ENCODE measurements at regions not wholly inside any gene's neighbourhood (a gene's known extent, or its start where the extent isn't known, plus 50 kb on each side); places are given as distances from the start of the nearest gene placed in this dataset.
"Not testable (repeated sequence)": the region's sequence is repeated elsewhere in the genome, so short reads cannot be mapped to it uniquely, and the experiment has no call there.

DNA sequence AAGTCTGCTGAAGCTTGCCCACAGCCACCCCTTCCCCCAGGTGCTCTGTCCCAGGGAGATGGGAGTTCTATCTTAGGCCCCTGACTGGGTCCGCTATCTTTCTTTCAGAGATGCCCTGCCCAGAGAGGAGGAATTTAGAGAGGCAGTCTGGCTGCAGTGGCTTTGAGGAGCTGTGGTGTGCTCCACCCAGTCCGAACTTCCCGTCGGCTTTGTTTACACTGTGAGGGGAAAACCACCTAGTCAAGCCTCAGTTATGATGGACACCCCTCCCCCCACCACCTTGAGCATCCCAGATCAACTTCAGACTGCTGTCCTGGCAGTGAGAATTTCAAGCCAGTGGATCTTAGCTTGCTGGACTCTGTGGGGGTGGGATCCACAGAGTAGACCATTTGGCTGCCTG lies 118.3 kb upstream of the ZEB2 start:
- in situ Hi-C loops (cut with MboI; ENCODE audit: low sequenced_read_pairs), result not testable (repeated sequence)

DNA sequence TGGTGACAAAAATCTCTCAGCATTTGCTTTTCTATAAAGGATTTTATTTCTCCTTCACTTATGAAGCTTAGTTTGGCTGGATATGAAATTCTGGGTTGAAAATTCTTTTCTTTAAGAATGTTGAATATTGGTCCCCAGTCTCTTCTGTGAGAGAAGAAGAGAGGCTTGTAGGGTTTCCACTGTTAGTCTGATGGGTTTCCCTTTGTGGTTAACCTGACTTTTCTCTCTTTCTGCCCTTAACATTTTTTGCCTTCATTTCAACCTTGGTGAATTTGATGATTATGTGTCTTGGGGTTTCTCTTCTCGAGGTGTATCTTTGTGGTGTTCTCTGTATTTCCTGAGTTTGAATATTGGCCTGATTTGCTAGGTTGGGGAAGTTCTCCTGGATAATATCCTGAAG lies 116.9 kb upstream of the ZEB2 start:
- in situ Hi-C loops (cut with MboI; ENCODE audit: low sequenced_read_pairs), result not testable (repeated sequence)

DNA sequence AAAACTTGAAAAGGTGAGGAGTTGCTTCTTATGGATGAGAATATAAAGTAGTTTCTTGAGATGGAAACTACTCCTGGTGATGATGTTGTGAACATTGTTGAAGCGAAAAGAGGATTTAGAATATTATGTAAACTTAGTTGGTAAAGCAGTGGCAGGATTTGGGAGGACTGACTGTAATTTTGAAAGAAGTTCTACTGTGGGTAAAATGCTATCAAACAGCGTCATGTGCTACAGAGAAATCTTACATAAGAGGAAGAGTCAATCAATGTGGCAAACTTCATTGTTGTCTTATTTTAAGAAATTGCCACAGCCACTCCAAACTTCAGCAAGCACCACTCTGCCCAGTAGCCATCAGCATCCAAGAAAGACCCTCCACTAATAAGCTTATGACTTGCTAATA lies 112.9 kb upstream of the ZEB2 start:
- in situ Hi-C loops (cut with MboI; ENCODE audit: low sequenced_read_pairs), result no loop called here

DNA sequence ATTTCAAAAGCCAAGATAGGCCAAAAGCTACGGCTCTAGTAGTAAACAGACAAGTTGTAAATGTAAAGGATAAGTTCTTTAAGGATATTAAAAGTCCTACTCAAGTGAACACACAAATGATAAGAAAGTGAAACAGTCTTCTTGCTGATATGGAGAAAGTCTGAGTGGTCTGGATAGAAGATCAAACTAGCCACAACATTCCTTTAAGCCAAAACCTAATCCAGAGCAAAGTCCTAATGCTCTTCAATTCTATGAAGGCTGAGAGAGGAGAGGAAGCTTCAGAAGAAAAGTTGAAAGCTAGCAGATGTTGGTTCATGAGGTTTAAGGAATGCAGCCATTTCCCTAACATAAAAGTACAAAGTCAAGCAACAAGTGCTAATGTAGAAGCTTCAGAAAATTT lies 111.7 kb upstream of the ZEB2 start:
- in situ Hi-C loops (cut with MboI; ENCODE audit: low sequenced_read_pairs), result no loop called here

DNA sequence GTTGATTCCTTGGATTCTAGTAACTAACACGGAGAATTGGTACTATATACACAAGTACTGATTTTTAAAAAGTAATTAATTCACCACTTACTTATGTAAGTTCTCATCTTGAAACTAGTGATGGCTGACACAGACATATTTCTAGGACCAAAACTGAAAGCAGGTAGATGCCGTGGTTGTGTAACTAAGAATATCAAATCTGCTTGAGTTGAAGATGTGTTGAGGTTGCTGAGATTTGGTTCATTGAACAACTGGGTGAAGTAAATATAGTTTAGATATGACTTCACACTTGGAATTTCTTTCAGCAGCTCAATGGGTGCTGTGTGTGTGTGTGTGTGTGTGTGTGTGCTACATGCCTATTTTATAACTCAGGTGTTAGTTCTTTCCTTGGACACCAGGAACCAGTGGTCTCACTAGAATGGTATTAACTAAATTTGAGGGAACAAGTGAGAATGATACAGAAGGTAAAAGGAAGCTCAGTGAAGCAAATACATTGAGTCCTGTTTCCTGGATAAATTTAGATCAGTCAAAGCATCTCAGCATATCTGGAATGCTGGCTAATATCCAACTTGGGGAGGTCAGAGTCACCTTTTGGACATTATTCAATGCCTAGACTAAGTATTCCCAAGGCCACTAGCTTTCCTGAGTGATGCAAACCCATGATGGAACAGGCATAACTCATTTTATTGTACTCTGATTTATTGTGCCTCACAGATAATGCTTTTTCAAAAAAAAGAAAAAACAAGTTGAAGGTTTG lies 110.7 kb upstream of the ZEB2 start:
- in situ Hi-C loops (cut with MboI; ENCODE audit: low sequenced_read_pairs), result no loop called here

DNA sequence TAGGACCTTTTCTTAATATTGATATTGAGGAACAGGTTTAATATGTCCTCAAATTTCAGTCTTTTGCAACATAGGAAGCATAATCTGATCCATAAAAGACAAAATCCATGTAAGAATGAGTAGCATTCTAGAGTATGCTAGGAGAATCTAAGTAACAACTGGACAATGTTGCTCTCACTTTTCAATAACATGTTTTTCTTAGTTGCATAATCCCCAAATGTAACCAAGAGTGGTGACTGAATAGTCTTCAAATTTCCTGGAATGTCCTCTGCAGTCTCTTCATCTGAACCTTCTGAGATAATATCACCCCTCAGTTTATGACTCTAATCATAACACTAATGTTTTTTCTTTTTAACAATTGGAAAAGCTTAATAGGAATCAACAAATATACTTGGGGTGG lies 110.0 kb upstream of the ZEB2 start:
- in situ Hi-C loops (cut with MboI; ENCODE audit: low sequenced_read_pairs), result no loop called here

DNA sequence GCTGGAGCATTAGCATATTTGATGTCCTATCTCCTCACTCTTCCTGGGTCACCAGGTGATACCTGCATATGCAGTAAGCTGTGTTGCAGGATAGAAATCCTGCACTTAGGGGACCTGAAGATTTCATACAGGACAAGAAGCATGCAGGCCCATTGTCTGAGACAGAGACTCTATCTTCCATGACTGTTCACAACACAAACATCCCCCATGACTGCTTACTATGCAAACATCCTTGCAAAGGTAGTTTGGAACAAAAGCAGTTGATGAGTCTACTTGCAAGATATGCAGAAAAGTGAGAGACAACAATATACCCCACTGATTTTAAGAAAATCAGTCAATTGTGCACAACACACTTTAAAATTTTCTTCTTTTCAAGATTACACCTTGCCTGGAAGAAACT lies 108.6 kb upstream of the ZEB2 start:
- in situ Hi-C loops (cut with MboI; ENCODE audit: low sequenced_read_pairs), result no loop called here

DNA sequence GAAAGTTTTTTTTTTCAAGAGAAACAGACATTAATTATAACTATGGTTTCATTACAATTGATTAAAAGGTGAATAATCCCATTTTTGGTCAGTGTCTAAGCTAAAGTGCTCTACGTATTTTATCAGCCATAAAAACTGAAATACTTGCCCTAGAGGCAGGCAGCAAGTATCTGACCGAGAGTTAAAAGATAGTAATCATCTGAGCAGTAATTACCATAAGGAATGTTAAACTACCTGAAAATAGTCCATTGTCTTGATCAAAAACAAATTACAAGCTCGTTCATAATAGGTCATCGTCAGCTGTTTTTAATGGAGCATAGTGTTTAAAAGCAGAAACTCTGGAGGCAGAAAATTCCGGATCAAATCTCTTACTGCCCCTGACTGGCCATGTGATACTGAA lies 105.7 kb upstream of the ZEB2 start:
- in situ Hi-C loops (cut with MboI; ENCODE audit: low sequenced_read_pairs), result no loop called here

DNA sequence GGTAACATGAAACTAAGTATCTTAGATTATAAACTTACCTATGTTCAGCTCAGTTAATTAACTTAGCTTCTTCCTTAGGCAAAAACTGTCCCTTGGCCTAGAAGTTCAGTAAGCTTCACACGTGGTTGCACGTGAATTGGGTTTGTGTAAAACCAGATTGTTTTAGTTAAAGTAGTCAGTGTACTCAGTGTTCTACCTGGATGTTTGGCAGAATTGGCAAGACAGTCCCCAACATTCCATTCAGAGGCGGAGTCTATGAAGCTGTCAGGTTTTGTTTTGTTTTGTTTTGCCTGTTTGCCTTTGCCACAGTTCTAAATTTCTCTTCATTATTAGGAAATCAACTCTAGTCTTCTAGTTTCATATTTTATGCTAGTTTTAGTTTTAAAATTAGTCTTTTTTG lies 105.3 kb upstream of the ZEB2 start:
- in situ Hi-C loops (cut with MboI; ENCODE audit: low sequenced_read_pairs), result no loop called here

DNA sequence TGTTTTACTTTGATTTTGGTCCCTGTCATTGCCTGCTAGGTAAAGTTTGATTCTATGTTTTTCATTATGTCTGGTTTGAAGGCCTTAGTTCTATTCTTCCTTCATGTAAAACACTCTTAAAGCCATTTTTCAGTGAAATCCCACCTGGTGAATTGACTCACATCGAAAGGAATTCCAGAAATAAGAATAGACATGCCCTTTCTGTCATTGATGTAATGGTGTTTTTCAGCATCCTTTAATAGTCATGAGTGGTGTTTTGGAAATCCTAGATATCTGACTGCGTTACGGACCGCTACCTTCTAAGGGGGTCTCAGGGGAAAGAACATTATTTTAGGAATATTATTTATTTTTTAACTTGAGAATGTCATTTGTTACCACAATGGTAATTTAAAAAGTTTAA lies 104.5 kb upstream of the ZEB2 start:
- in situ Hi-C loops (cut with MboI; ENCODE audit: low sequenced_read_pairs), result no loop called here

DNA sequence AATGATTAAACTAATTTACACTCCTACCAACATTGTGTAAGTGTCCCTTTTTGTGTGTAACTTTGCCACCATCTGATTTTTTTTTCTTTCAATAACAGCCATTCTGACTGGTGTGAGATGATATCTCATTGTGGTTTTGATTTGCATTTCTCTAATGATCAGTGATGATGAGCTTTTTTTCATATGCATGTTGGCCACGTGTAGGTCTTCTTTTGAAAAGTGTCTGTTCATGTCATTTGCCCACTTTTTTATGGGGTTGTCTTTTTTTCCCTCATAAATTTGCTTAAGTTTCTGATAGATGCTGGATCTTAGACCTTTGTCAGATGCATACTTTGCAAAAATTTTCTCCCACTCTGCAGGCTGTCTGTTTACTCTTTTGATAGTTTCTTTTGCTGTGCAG lies 102.5 kb upstream of the ZEB2 start:
- in situ Hi-C loops (cut with MboI; ENCODE audit: low sequenced_read_pairs), result not testable (repeated sequence)

DNA sequence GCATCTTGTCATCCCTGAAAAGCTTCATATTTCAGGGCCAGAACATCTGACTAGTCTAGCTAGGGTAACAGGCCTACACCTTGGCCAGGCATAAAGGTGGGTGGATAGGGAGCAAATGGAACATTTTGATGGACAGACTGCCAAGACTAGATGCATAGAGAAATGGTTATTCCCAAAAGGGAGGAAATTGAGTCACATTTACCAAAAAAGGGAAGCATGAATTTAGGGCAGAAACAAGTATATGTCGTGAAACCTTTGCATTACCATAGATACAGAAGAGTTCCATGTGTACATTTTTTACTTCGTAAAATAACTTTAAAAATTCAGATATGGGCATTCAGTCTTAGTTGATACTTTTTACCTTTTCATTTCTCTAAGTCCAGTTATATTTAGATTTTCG lies 101.3 kb upstream of the ZEB2 start:
- in situ Hi-C loops (cut with MboI; ENCODE audit: low sequenced_read_pairs), result no loop called here

DNA sequence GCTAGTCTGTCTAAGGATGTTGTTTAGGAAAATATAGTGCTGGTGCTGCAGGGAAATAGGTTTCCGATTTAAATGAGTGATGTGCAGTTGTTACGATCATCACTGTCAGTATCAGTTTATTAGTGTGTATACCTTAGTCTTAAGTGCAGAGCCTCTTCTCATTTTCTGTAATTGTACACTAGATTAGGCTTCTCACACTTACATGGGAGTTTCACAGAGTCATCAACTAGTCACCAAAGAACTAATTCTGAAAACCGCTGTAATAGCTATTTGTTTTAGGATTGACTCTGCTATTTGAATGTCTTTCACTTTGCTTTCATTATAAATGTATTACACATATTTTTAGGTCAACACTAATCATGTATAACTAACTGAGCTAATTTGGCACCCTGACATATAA lies 99.8 kb upstream of the ZEB2 start:
- in situ Hi-C loops (cut with MboI; ENCODE audit: low sequenced_read_pairs), result no loop called here

DNA sequence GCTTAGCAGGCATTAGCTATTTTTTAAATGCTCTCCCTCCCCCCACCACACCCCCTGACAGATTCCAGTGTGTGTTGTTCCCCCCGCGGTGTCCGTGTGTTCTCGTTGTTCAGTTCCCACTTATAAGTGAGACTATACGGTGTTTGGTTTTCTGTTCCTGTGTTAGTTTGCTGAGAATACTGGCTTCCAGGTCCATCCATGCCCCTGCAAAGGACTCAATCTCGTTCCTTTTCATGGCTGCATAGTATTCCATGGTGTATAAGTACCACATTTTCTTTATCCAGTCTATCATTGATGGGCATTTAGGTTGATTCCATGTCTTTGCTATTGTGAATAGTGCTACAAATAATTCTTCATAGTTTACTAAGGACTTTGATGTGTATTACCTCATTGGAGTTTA lies 97.3 kb upstream of the ZEB2 start:
- in situ Hi-C loops (cut with MboI; ENCODE audit: low sequenced_read_pairs), result not testable (repeated sequence)

DNA sequence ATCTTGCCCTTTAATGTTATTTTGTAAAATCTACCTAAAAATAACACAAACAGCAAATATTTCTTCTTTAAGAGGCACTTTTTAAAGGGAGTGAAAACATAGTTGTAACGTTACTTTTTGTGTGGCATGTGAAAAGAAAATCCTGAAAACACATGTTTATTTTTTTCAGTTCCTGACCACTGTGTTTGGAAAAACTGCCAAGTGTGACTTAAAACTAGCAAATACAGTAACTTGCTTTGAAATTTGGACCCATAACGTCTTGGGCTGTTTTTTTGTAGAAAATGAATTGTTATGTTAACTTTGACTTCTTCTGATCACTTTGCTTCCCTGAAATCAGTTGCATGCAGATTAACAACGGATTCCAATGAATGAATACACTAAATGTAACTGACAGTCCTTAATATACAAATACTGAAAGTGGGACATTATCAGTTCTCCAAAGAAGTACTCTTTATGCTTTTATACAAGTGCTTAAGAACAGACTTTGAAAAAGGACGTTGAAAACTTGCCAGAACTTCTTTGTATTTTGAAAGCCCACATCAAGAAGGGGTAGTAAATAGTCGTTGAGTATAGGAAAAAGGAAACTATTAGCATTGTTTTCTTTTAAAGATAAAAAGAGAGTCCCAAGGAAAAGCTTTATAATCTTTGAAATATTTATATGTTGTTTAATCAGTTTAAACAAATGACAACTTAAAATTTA lies 96.1 kb upstream of the ZEB2 start:
- in situ Hi-C loops (cut with MboI; ENCODE audit: low sequenced_read_pairs), result no loop called here

DNA sequence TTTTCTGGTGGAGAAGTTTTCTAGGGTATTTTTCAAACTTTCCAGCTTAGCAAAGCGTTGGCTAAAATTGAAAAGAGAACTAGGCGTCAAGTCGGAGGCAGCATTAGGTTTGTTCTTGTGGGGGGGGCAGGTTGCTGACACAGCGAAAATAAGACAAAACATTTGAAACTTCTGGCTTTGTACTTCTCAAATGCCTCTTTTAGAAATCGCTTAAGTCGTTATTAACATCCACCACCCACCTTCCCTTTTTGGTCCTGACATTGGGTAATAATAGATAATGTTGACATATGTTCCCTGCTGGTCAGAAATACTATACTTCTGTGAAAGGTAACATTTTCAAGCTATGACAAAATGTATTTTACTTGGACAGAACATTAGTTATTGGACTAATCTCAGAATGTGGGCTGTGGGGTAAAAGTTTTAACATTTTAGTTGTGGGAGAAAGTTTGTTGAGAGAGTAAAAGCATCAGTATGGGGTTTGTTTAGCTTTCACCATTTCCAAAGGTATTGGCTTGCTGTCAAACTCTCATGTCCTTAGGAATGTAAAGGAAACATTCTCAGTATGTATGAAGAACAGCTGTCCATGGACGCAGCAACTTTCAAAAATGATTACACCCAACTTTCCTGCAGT lies 88.1 kb upstream of the ZEB2 start:
- in situ Hi-C loops (cut with MboI; ENCODE audit: low sequenced_read_pairs), result no loop called here

DNA sequence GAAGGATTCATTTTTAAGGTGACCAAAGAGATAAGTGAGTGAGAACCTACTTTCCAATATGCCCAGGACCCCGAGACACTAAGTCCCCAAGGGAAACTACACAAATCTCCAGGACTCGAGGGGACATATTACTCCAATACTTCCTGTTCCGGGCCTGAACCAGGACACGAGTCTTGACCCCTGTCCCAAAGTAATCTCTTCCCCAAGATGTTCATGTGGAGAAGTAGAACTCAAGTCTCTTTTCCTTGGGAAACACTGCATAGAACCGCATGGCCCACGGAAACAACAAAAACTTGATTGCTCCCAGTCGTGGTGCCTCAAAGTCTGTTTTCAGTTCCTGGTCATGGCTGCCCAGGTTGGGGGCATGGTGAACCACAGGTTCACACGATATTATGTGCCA lies 87.2 kb upstream of the ZEB2 start:
- in situ Hi-C loops (cut with MboI; ENCODE audit: low sequenced_read_pairs), result no loop called here

DNA sequence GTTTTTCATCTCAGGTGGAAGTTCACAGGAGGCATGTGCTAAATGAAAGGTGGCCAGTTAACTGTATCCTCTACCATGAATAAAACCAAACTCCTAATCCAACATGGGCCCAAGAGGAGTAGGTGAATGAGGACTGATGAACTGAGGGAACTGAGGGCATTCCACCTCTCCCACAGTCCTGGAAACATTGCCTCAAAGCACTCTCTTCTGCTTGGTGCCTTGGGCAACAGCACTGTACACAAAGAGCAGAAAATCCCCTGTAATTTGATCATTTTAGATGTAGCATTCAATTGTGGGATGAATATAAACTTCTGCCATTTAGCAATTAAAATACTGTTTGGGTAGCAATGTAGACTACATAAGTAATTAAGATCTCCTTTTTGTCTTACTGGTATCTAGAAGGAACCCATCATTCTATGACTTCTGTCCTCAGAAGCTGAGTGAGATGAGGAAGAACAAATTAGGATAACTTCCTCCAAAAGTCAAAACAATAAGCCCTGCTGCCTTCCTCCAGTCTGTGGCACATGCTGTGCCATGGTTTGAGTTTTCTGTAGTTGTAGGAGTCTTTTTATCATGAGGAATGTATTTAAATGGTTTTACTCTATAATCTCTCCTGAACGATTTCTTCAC lies 86.7 kb upstream of the ZEB2 start:
- in situ Hi-C loops (cut with MboI; ENCODE audit: low sequenced_read_pairs), result no loop called here

DNA sequence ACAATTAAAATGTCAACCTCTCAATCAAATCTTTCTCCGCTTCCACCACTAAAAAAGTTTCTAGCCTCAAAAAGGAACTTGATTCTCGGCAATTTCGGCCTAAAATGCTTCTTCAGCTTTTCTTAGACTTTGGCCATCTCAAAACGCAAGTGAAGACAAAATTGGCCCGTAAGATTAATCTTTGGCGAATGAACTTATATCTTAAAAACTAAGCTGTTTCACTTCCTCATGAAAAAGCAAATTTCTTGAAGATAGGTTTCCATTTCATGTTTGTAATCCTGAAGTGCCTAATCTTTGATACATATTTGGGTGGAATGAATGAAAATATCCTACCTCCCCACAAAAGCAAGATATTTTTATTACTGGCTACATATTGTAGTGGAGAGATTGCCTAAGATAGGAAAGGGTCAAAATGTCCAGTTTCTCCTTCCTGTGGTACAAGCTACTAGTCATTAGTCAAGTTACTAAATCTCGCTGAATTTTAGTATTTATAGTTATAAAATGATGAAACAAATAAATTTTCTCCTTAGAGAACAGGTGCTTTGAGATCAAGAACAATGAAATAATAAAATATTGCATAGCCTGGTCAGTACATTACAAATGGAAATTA lies 85.4 kb upstream of the ZEB2 start:
- in situ Hi-C loops (cut with MboI; ENCODE audit: low sequenced_read_pairs), result no loop called here

DNA sequence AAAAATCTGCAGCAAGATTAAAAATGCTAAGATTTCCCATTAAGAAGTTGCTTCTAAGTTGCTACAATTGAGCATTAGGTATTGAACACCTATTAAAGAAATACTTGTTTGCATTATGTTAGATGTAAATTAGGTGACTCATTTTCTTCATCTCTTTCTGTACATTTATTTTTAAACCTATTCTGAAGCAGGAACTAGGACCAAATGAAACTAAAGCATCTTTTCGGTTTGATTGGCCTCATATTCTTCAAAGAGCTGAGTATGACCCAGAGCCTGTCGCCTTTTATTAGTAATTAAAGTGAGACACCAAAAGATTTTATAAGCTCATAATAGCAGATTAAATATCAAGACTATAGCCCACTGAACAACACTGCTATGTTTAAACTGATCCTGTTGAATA lies 83.4 kb upstream of the ZEB2 start:
- in situ Hi-C loops (cut with MboI; ENCODE audit: low sequenced_read_pairs), result no loop called here

DNA sequence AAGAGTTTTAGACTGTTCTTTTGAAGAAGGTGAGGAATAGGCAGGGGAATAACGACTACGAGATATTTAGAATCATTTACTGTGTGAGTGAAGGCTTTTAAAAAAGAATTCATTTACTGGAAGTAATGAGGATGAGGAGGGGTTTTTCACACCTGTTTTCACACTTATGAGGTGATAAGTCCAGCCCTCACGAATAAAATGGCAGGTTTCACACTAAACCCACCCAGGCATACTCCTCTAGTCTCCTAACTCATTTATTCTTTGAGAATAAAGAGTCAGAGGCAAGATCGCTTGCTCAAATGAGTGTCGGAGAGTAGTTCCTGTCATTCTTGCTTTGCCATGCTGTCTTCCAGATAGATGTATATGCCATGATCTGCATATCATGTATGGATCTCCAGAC lies 79.0 kb upstream of the ZEB2 start:
- in situ Hi-C loops (cut with MboI; ENCODE audit: low sequenced_read_pairs), result no loop called here
